ENCODE measurements at regions not wholly inside any gene's neighbourhood (a gene's known extent, or its start where the extent isn't known, plus 50 kb on each side); places are given as distances from the start of the nearest gene placed in this dataset.

- no peak for DNase-seq
- 79 to 92% (median 91%) methylated on average over 15 of the region's 15 CpGs for WGBS, 5 donors
- intact Hi-C loops (cut with DNase I; ENCODE audit: low total_unique reads): no loop called here
Observed at GRCh38 chr22:47914481-47915097, 1152.1 kb downstream of the TBC1D22A start.

GRCh38 chr22:47902646-47903180 is 1140.3 kb downstream of the TBC1D22A start:
- Histone ChIP-seq H3K4me1 (no peaks in the 10 kb centered on the region), H3K9me3 (peaks cover 0 to 6% (median 0%) of the 10 kb centered on the region in 8 donors), H3K27ac (no peak overlapping the region), H3K4me3 (no peak overlapping the region), H3K27me3 (replicated peaks in 1 of 7) (peaks cover 0 to 11% (median 0%) of the 10 kb centered on the region in 7 donors), H3K36me3 (no peaks in the 10 kb centered on the region)
- TF ChIP-seq POLR2A (IDR thresholded peaks at IDR 0.05): no peak
- TF ChIP-seq CTCF (IDR thresholded peaks at IDR 0.05 in 8 of 11, conservative IDR thresholded peaks at IDR 0.05 in 3 of 11): no peak
- TF ChIP-seq POLR2AphosphoS5 (IDR thresholded peaks at IDR 0.05): no peak
- no peak for DNase-seq
- intact Hi-C loops (cut with DNase I; ENCODE audit: low total_unique reads): no loop called here
- WGBS, 5 donors: 76 to 96% (median 86%) methylated on average over 8 to 9 of the region's 9 CpGs

More at GRCh38 chr22:47914481-47915097, 1152.1 kb downstream of the TBC1D22A start:
- no peak for TF ChIP-seq POLR2AphosphoS5 (IDR thresholded peaks at IDR 0.05)
- TF ChIP-seq POLR2A (IDR thresholded peaks at IDR 0.05): no peak
- TF ChIP-seq CTCF (IDR thresholded peaks at IDR 0.05 in 8 of 11, conservative IDR thresholded peaks at IDR 0.05 in 3 of 11): no peak
- Histone ChIP-seq H3K4me1 (peaks cover 0 to 27% (median 14%) of the 10 kb centered on the region in 6 donors), H3K27ac (no peak overlapping the region), H3K9me3 (peaks cover 2 to 19% (median 15%) of the 10 kb centered on the region in 8 donors), H3K27me3 (replicated peaks in 1 of 7) (no peaks in the 10 kb centered on the region), H3K4me3 (no peak overlapping the region), H3K36me3 (no peaks in the 10 kb centered on the region)

- no peak for TF ChIP-seq POLR2A (IDR thresholded peaks at IDR 0.05)
- TF ChIP-seq CTCF (IDR thresholded peaks at IDR 0.05 in 8 of 11, conservative IDR thresholded peaks at IDR 0.05 in 3 of 11): no peak
- no peak for TF ChIP-seq POLR2AphosphoS5 (IDR thresholded peaks at IDR 0.05)
- intact Hi-C loops (cut with DNase I; ENCODE audit: low total_unique reads): no loop called here
- DNase-seq: no peak
- WGBS, 5 donors: 83 to 91% (median 86%) methylated on average over 6 of the region's 6 CpGs
- no peak overlapping the region for H3K4me3 ChIP-seq
- peaks cover 0 to 11% (median 0%) of the 10 kb centered on the region in 7 donors for H3K27me3 ChIP-seq (replicated peaks in 1 of 7)
- no peak overlapping the region for H3K27ac ChIP-seq
- H3K36me3 ChIP-seq: no peaks in the 10 kb centered on the region
- peaks cover 0 to 6% (median 0%) of the 10 kb centered on the region in 8 donors for H3K9me3 ChIP-seq
- H3K4me1 ChIP-seq: no peaks in the 10 kb centered on the region
Observed at GRCh38 chr22:47901911-47902310, 1139.5 kb downstream of the TBC1D22A start.

- H3K4me1 ChIP-seq: no peaks in the 10 kb centered on the region
- H3K9me3 ChIP-seq: peaks cover 0 to 11% (median 6%) of the 10 kb centered on the region in 8 donors
- no peak overlapping the region for H3K27ac ChIP-seq
- WGBS, 5 donors: 85 to 92% (median 86%) methylated on average over 8 of the region's 8 CpGs
- intact Hi-C loops (cut with DNase I; ENCODE audit: low total_unique reads): no loop called here
- TF ChIP-seq POLR2AphosphoS5 (IDR thresholded peaks at IDR 0.05) (no peak), POLR2A (IDR thresholded peaks at IDR 0.05) (no peak), CTCF (IDR thresholded peaks at IDR 0.05 in 8 of 11, conservative IDR thresholded peaks at IDR 0.05 in 3 of 11) (no peak)
- DNase-seq: no peak
- no peak overlapping the region for H3K4me3 ChIP-seq
- H3K27me3 ChIP-seq (replicated peaks in 1 of 7): peaks cover 0 to 2% (median 0%) of the 10 kb centered on the region in 7 donors
- no peaks in the 10 kb centered on the region for H3K36me3 ChIP-seq
Observed at GRCh38 chr22:47899894-47900293, 1137.4 kb downstream of the TBC1D22A start.

All from spleen (tissue), 11 donors.